Ovary (tissue), 7 donors: ENCODE measurements at regions not wholly inside any gene's neighbourhood (a gene's known extent, or its start where the extent isn't known, plus 50 kb on each side); places are given as distances from the start of the nearest gene placed in this dataset.

ENCODE experiments used
- DNase-seq, 5 donors: peaks; one replicate each; pipeline ENCODE4 v3.0.0-alpha.2; 2019 to 2020
- H3K27ac ChIP-seq, 2 donors: fragments of 200-600 bp; one replicate each; pipeline versions ENCODE4 v1.5.1 to v1.8.0; 2019 to 2022
- H3K27me3 ChIP-seq: fragments of 200-600 bp; one replicate; pipeline ENCODE4 v1.8.0; 2022
- H3K36me3 ChIP-seq: fragments of 200-600 bp; sonication (generic); one replicate; pipeline ENCODE4 v1.5.1; 2019
- H3K4me1 ChIP-seq: one replicate; pipeline ENCODE4 v1.8.1; 2013; ENCODE audit warnings: mild to moderate bottlenecking, moderate library complexity; ENCODE audit not compliant: insufficient read depth
- H3K4me3 ChIP-seq: fragments of 200-600 bp; sonication (generic); one replicate; pipeline ENCODE4 v1.5.1; 2017
- H3K9me3 ChIP-seq, 2 donors: fragments of 200-600 bp in 1 of 2; sonication (generic) in 1 of 2; one replicate each; pipeline versions ENCODE4 v1.5.1 to v1.8.1; 2013 to 2019; ENCODE audit warnings: mild to moderate bottlenecking in 1 of 2, moderate library complexity in 1 of 2
- CTCF ChIP-seq, 3 donors: fragments of 450-650 bp in 2 of 3; fragments of 200-600 bp in 1 of 3; IDR thresholded peaks; one replicate each; pipeline versions ENCODE4 v1.5.1 to v1.8.0; 2016 to 2022; ENCODE audit warnings: antibody characterized with exemption in 3 of 3, mild to moderate bottlenecking in 1 of 3
- EP300 ChIP-seq: sonication (generic); formaldehyde crosslinking; IDR thresholded peaks from one replicate; pipeline ENCODE4 v1.6.1; 2017; ENCODE audit warnings: antibody characterized with exemption
- POLR2A ChIP-seq: fragments of 450-650 bp; IDR thresholded peaks from one replicate; pipeline ENCODE4 v1.6.1; 2017; ENCODE audit warnings: antibody characterized with exemption, mild to moderate bottlenecking, moderate library complexity
- WGBS, 3 donors: extraction: QIAGEN DNeasy Blood & Tissue Kit in 1 of 3; methylation state at CpG; one replicate each; pipeline versions ENCODE4 v1.1.5 to v1.1.7; 2013 to 2017; 5-methylcytosine and 5-hydroxymethylcytosine counted together
- intact Hi-C, 4 donors: fragments of 100-400 bp; cut with DNase I; formaldehyde crosslinking; loops; one replicate each; pipeline versions ENCODE4 v1.11.0 to v1.15.1; 2022 to 2023
- donor health status: DM: no; HTN: no; CAD: no; lungs with moderate emphysema.
- donor health status: DM: no; HTN: no; CAD: no.
- donor health status: Bipolar disorder and iron deficiency.
- donor health status: DM: no; HTN: no; CAD: no.
- donor health status: DM: yes; HTN: yes; CAD: no.

GRCh38 chr5:123294544-123294943 is 128.7 kb downstream of the CEP120 start:
- intact Hi-C loops, result no loop called here
- Histone ChIP-seq H3K4me3 (no peak overlapping the region), H3K4me1 (no peaks in the 10 kb centered on the region), H3K27me3 (no peaks in the 10 kb centered on the region), H3K9me3 (no peaks in the 10 kb centered on the region), H3K27ac (no peak overlapping the region), H3K36me3 (no peaks in the 10 kb centered on the region)
- TF ChIP-seq CTCF (IDR thresholded peaks at IDR 0.05) (no peak), POLR2A (no peak), EP300 (no peak)
- 89 to 100% (median 90%) methylated on average over 1 of the region's 1 CpG for WGBS, 3 donors
- DNase-seq, result no peak

GRCh38 chr5:123289210-123289609 is 134.0 kb downstream of the CEP120 start:
- intact Hi-C loops, result no loop called here

GRCh38 chr5:123287881-123288280 is 135.3 kb downstream of the CEP120 start:
- Histone ChIP-seq H3K27ac (no peak overlapping the region), H3K4me3 (no peak overlapping the region), H3K27me3 (no peaks in the 10 kb centered on the region), H3K4me1 (no peaks in the 10 kb centered on the region), H3K9me3 (no peaks in the 10 kb centered on the region), H3K36me3 (no peaks in the 10 kb centered on the region)
- intact Hi-C loops, result no loop called here
- no peak for DNase-seq
- no peak for TF ChIP-seq CTCF (IDR thresholded peaks at IDR 0.05)
- TF ChIP-seq EP300, result no peak
- TF ChIP-seq POLR2A, result no peak

More at GRCh38 chr5:123289210-123289609, 134.0 kb downstream of the CEP120 start:
- H3K27me3 ChIP-seq, result no peaks in the 10 kb centered on the region
- H3K9me3 ChIP-seq, result no peaks in the 10 kb centered on the region
- H3K4me1 ChIP-seq, result no peaks in the 10 kb centered on the region
- DNase-seq, result no peak
- TF ChIP-seq CTCF (IDR thresholded peaks at IDR 0.05), result no peak
- TF ChIP-seq EP300, result no peak
- no peak for TF ChIP-seq POLR2A
- no peak overlapping the region for H3K27ac ChIP-seq
- H3K4me3 ChIP-seq, result no peak overlapping the region
- no peaks in the 10 kb centered on the region for H3K36me3 ChIP-seq

- Histone ChIP-seq H3K4me3 (no peak overlapping the region), H3K27ac (no peak overlapping the region), H3K36me3 (no peaks in the 10 kb centered on the region), H3K9me3 (no peaks in the 10 kb centered on the region), H3K4me1 (no peaks in the 10 kb centered on the region), H3K27me3 (no peaks in the 10 kb centered on the region)
- DNase-seq, result no peak
- 86 to 91% (median 90%) methylated on average over 2 of the region's 2 CpGs for WGBS, 3 donors
- intact Hi-C loops, result no loop called here
- TF ChIP-seq POLR2A (no peak), EP300 (no peak), CTCF (IDR thresholded peaks at IDR 0.05) (no peak)
These were observed 136.3 kb downstream of the CEP120 start for GRCh38 chr5:123286891-123287290.
